ENCODE measurements at regions not wholly inside any gene's neighbourhood (a gene's known extent, or its start where the extent isn't known, plus 50 kb on each side); places are given as distances from the start of the nearest gene placed in this dataset.

GRCh38 chr7:26489906-26490639 lies 198.4 kb downstream of the SNX10 start:
- intact Hi-C loops (cut with DNase I): no loop called here
- Histone ChIP-seq H3K27ac (no peak overlapping the region), H3K4me1 (peaks cover 17% of the 10 kb centered on the region), H3K36me3 (no peaks in the 10 kb centered on the region), H3K4me3 (no peak overlapping the region), H3K27me3 (no peaks in the 10 kb centered on the region), H3K9me3 (no peaks in the 10 kb centered on the region)
- DNase-seq (ENCODE audit: extremely low spot score in 2 of 2): no peak
- TF ChIP-seq POLR2A (IDR thresholded peaks at IDR 0.05) (no peak), POLR2AphosphoS5 (IDR thresholded peaks at IDR 0.05; ENCODE audit: insufficient read depth in 1 of 2, low read depth in 1 of 2) (no peak), CTCF (IDR thresholded peaks at IDR 0.05) (no peak)

GRCh38 chr7:26490640-26491624 lies 199.3 kb downstream of the SNX10 start:
- Histone ChIP-seq H3K4me3 (no peak overlapping the region), H3K27me3 (no peaks in the 10 kb centered on the region), H3K27ac (peak overlapping the region; percentile 60), H3K36me3 (no peaks in the 10 kb centered on the region), H3K9me3 (no peaks in the 10 kb centered on the region), H3K4me1 (peaks cover 13% of the 10 kb centered on the region)
- no peak for TF ChIP-seq CTCF (IDR thresholded peaks at IDR 0.05)
- TF ChIP-seq POLR2A (IDR thresholded peaks at IDR 0.05): no peak
- peak in 1 of 2 donors; percentile 47 for TF ChIP-seq POLR2AphosphoS5 (IDR thresholded peaks at IDR 0.05; ENCODE audit: insufficient read depth in 1 of 2, low read depth in 1 of 2)
- no peak for DNase-seq (ENCODE audit: extremely low spot score in 2 of 2)
- intact Hi-C loops (cut with DNase I): no loop called here

- Histone ChIP-seq H3K36me3 (no peaks in the 10 kb centered on the region), H3K9me3 (no peaks in the 10 kb centered on the region), H3K4me3 (no peak overlapping the region), H3K27me3 (no peaks in the 10 kb centered on the region), H3K27ac (no peak overlapping the region), H3K4me1 (peaks cover 9% of the 10 kb centered on the region)
- DNase-seq (ENCODE audit: extremely low spot score in 2 of 2): no peak
- TF ChIP-seq CTCF (IDR thresholded peaks at IDR 0.05) (no peak), POLR2A (IDR thresholded peaks at IDR 0.05) (no peak), POLR2AphosphoS5 (IDR thresholded peaks at IDR 0.05; ENCODE audit: insufficient read depth in 1 of 2, low read depth in 1 of 2) (no peak)
- intact Hi-C loops (cut with DNase I): no loop called here
Measured at GRCh38 chr7:26492816-26493215, 201.2 kb downstream of the SNX10 start.

GRCh38 chr7:26493737-26494428 lies 202.2 kb downstream of the SNX10 start:
- DNase-seq (ENCODE audit: extremely low spot score in 2 of 2): no peak
- H3K27me3 ChIP-seq: no peaks in the 10 kb centered on the region
- H3K9me3 ChIP-seq: no peaks in the 10 kb centered on the region
- peaks cover 9% of the 10 kb centered on the region for H3K4me1 ChIP-seq
- intact Hi-C loops (cut with DNase I): no loop called here
- TF ChIP-seq POLR2A (IDR thresholded peaks at IDR 0.05) (no peak), POLR2AphosphoS5 (IDR thresholded peaks at IDR 0.05; ENCODE audit: insufficient read depth in 1 of 2, low read depth in 1 of 2) (no peak), CTCF (IDR thresholded peaks at IDR 0.05) (no peak)
- H3K27ac ChIP-seq: no peak overlapping the region
- H3K36me3 ChIP-seq: no peaks in the 10 kb centered on the region
- H3K4me3 ChIP-seq: no peak overlapping the region

Data from vagina (tissue), 2 donors.